ENCODE measurements at regions not wholly inside any gene's neighbourhood (a gene's known extent, or its start where the extent isn't known, plus 50 kb on each side); places are given as distances from the start of the nearest gene placed in this dataset.
"Not testable (repeated sequence)": the region's sequence is repeated elsewhere in the genome, so short reads cannot be mapped to it uniquely, and the experiment has no call there.

GRCh38 chr6:10343320-10343719 lies 71.6 kb downstream of the TFAP2A start:
- DNase-seq, result no peak

- no peak for DNase-seq
These were observed 73.3 kb downstream of the TFAP2A start for GRCh38 chr6:10341605-10342004.

- DNase-seq, result no peak
These were observed 76.7 kb downstream of the TFAP2A start for GRCh38 chr6:10338151-10338550.

- DNase-seq, result not testable (repeated sequence)
These were observed 77.5 kb downstream of the TFAP2A start for GRCh38 chr6:10337376-10337775.

GRCh38 chr6:10332111-10332510 lies 82.8 kb downstream of the TFAP2A start:
- DNase-seq, result no peak

GRCh38 chr6:10331334-10331968 lies 83.4 kb downstream of the TFAP2A start:
- no peak for DNase-seq

GRCh38 chr6:10330515-10330914 lies 84.4 kb downstream of the TFAP2A start:
- no peak for DNase-seq

- DNase-seq, result no peak
These were observed 91.9 kb downstream of the TFAP2A start for GRCh38 chr6:10323018-10323417.

- DNase-seq, result no peak
These were observed 94.6 kb downstream of the TFAP2A start for GRCh38 chr6:10320291-10320690.

GRCh38 chr6:10316373-10316721 lies 98.5 kb downstream of the TFAP2A start:
- no peak for DNase-seq

GRCh38 chr6:10315658-10316372 lies 99.1 kb downstream of the TFAP2A start:
- no peak for DNase-seq

- DNase-seq, result no peak
These were observed 99.8 kb downstream of the TFAP2A start for GRCh38 chr6:10315034-10315433.

GRCh38 chr6:10314163-10314955 lies 100.5 kb downstream of the TFAP2A start:
- DNase-seq, result no peak

GRCh38 chr6:10313799-10314162 lies 101.1 kb downstream of the TFAP2A start:
- no peak for DNase-seq

- DNase-seq, result no peak
These were observed 102.4 kb downstream of the TFAP2A start for GRCh38 chr6:10312445-10312844.

GRCh38 chr6:10311546-10312405 lies 103.1 kb downstream of the TFAP2A start:
- not testable (repeated sequence) for DNase-seq

- DNase-seq, result no peak
These were observed 104.0 kb downstream of the TFAP2A start for GRCh38 chr6:10310826-10311225.

GRCh38 chr6:10310330-10310653 lies 104.6 kb downstream of the TFAP2A start:
- DNase-seq, result no peak

GRCh38 chr6:10309457-10310329 lies 105.2 kb downstream of the TFAP2A start:
- DNase-seq, result no peak

GRCh38 chr6:10307476-10307875 lies 107.4 kb downstream of the TFAP2A start:
- DNase-seq, result no peak

- DNase-seq, result no peak
These were observed 107.8 kb downstream of the TFAP2A start for GRCh38 chr6:10307028-10307427.

GRCh38 chr6:10305790-10306415 lies 109.0 kb downstream of the TFAP2A start:
- DNase-seq, result no peak

Data from stimulated activated CD4-positive, alpha-beta T cell treated with anti-CD3 and anti-CD28 coated beads, Interleukin-4, amount 100 ng/mL, for 4 hours (primary cell).